HG03280 (cell line): ENCODE measurements at regions not wholly inside any gene's neighbourhood (a gene's known extent, or its start where the extent isn't known, plus 50 kb on each side); places are given as distances from the start of the nearest gene placed in this dataset.

ENCODE experiments used
- ATAC-seq: cut with Tn5 transposase; IDR thresholded peaks from one replicate; pipeline ENCODE4 v1.9.1; 2021; ENCODE audit warnings: mild to moderate bottlenecking, moderate library complexity; ENCODE audit not compliant: unreplicated experiment

DNA sequence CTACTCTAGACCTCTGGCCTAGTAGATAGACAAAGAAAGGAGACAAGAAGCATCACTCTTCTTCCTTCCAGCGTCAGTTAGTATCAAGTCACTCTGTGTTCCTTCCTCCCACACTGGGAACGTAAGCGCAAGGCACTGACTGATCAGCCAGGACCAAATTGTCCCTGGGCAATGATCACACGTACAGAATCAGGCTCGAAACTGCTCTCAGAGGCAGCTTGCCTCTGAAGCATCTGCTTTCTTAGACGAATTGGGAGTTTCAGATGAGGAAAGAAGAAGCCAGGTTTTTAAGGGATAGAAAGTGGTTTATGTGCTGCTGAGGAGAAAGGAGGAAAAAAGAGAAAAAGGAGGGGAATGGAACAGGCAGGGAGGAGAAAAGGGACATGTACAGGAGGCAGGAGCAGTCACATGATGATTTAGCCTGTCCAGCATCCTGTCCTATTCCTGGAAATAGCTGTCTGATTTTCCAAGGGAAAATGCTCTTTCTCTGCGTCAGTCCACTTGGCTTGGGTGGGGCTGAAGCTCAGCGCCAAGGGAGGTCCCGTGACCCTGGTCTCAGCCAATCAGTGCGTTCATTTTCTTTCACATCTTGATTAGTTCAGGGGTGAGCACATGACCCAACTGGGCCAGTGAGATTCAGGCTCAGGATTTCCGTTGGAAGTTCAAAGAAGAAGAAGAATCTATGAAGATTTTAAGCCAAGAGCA, 102.0 kb upstream of the PRICKLE2 start:
- ATAC-seq: no peak

- ATAC-seq: no peak
Observed at GRCh38 chr3:64321747-64322146, 96.5 kb upstream of the PRICKLE2 start.

- ATAC-seq: no peak
Observed at GRCh38 chr3:64319391-64319790, 94.1 kb upstream of the PRICKLE2 start.

DNA sequence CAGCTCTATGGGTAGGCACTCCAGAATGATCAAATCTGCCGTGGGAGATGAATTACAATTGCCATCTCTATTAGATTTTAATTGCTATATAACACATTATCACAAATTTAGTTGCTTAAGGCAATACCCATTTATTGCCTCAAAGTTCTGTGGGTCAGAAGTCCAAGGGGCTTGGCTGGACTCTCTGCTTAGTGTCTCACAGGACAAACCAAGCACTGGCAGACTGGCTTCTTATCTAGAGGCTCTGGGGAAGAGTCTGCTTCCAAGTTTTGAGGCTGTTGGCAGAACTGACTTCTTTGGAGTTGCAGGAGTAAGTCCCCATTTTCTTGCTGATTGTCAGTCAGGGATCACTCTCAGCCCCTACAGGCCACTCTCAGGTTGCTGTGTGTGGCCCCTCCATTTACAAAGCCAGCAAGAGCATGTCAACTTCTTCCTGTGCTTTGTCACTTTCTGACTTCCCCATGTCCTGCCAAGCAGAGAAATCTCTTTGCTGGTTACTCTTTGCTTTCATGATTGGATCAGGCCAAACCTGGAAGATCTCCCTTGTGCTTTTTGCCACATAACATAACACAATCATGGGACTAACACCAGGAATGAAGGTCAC, 93.5 kb upstream of the PRICKLE2 start:
- no peak for ATAC-seq

DNA sequence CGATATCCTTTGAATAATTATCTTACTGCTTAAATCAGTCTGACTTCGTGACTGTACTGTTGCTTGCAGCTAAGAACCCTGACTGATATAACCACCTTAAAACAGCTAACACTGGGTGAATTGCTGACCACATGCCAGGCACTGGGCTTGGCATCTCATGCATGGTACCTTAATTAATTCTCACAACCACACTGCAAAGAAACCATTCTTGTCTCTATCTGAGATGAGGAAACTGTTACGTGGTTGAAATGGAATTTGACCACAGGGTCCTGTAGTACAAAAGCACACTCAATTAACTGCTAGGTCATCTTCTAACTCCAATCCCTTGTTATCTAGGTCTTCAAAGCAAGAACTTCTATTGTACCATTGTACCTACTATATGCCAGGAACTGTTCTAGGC, 92.7 kb upstream of the PRICKLE2 start:
- ATAC-seq: no peak

DNA sequence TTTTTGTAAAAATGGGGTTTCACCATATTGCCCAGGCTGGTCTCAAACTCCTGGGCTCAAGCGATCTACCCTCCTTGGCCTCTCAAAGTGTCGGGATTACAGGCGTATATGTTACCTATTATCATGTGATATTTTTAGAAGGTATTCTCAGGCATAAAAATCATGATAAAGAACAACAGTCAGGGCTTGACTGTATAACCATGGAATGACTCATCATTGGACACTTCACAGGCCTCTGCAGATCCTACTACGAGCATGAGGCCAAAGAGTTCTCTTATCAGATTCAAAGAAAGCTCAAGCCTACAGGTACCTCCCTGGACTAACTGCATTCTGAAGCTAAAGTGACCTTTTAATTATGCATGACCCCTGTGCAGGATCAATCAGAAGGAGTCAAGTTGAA, 91.7 kb upstream of the PRICKLE2 start:
- no peak for ATAC-seq

GRCh38 chr3:64311424-64312061, 86.3 kb upstream of the PRICKLE2 start:
- no peak for ATAC-seq

GRCh38 chr3:64308931-64309330, 83.7 kb upstream of the PRICKLE2 start:
- no peak for ATAC-seq

GRCh38 chr3:64306745-64307144, 81.5 kb upstream of the PRICKLE2 start:
- no peak for ATAC-seq

- ATAC-seq: no peak
Observed at GRCh38 chr3:64305731-64306130, 80.5 kb upstream of the PRICKLE2 start.

DNA sequence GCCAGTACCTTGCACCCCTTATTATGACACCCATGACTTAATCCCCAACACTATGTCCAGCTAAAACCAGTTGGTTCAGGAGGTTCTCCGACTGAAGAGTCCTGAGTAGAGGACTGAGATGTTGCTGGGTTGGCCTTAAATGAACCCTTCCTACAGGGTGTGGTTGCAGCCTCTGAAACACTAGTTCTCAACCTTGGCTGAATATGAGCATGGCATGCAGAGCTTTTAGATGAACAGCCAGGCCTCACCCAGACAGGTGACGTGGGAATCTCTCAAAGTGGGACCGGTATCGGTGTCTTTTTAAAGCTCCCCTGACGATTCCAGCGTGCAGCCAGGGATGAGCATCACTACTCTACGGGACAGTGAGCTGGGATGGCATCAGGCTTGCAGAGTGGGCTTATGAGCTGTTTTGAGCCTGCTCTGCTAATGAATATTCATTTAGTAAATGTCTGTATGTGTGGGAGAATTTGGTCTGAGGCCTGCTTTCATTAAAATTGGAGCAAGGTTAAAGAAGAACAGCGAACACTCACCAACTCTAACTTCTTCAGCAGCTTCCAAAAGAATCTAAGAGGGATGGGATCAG, 79.7 kb upstream of the PRICKLE2 start:
- no peak for ATAC-seq

- ATAC-seq: no peak
Observed at GRCh38 chr3:64303881-64304280, 78.6 kb upstream of the PRICKLE2 start.

DNA sequence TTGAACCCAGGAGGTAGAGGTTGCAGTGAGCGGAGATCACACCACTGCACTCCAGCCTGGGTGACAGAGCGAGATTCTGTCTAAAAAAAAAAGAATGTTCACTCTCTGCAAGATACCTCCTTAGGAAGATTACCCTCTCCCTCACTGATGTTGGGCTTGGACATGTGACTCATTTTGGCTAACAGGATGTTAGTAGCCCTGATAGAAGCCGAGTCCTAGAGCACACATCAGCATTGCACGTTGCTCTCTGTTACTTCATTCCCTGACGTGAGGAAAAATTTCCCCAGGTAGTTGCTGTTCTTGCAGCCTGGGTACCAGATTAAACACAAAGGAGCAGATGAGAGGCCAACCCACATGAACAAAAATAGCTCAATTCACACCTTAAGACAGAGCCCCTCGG, 78.1 kb upstream of the PRICKLE2 start:
- no peak for ATAC-seq

GRCh38 chr3:64301476-64301875, 76.2 kb upstream of the PRICKLE2 start:
- ATAC-seq: no peak

DNA sequence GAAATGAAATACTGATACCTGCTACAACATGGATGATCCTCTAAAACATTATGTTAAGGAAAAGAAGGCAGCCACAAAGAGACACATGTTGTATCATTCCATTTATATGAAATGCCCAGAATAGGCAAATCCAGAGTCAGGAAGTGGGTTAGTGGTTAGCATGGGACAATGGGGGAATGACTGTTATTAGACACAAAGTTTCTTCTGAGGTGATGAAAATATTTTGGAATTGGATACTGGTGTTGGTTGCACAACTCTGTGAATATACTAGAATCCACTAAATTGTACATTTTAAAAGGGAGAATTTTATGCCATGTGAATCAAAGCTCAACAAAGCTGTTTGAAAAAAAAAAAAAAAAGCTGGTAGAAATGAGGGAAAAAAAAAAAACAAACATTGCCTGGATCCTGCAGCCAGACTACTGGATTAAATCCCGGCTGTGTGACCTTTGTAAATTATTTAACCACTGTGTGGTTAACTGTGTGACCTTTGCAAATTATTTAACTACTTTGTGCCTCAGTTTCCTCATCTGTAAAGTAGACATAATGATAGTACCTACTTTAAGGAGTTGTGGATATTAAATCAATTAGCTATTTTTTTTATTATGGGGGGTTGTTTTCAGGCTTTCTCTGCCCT, 75.6 kb upstream of the PRICKLE2 start:
- no peak for ATAC-seq

DNA sequence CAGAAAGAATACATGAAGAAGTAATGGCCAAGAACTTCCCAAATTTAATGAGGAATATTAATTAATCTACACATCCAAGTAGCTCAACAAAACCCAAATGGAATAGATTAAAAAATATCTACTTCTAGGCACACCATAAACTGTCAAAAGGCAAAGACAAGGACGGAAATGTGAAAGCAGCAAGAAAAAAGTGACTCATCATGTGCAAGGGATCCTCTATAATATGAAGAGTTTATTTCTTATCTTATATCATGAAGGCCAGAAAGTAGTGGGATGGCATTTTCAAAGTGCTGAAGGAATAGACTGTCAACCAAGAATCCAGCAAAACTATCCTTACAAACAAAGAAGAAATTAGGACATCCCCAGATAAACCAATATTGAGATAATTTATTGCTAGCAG, 73.9 kb upstream of the PRICKLE2 start:
- no peak for ATAC-seq

GRCh38 chr3:64297563-64297962, 72.3 kb upstream of the PRICKLE2 start:
- ATAC-seq: no peak

DNA sequence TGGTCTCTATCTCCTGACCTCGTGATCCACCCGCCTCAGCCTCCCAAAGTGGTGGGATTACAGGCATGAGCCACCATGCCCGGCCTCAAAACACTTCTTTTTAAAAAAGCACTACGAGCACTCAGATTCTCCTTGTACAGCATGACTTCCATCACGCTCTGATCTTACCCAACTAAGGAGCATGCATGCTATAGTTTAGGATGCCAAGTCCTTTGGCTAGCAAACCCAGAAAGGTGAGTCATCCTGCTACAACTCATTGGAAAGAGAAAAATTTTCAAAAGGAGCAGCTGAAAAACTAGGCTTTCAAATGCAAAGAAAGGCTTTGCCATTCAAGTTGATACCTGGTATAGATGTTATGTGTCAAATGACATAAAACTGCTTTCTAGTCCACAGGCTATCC, 70.3 kb upstream of the PRICKLE2 start:
- no peak for ATAC-seq

- no peak for ATAC-seq
Observed at GRCh38 chr3:64294771-64295170, 69.5 kb upstream of the PRICKLE2 start.

DNA sequence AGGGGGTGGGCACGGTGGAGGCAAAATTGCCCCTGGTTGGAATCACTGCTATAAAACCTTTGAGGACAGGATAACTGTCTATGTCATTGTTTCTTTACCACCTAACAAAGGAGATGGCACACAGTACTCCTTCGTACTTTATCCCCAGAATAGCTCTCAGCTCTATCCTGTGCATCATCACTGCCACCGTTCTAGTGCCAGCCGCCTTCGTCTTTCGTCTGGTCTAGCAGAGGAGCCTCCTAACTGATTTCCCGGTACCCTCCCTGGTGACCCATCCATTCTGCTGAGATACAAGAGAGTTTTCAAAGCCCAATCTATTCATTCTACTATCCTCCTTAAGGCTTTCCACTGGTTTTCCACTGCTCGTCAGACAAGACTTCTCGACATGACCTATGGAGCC, 67.9 kb upstream of the PRICKLE2 start:
- no peak for ATAC-seq

DNA sequence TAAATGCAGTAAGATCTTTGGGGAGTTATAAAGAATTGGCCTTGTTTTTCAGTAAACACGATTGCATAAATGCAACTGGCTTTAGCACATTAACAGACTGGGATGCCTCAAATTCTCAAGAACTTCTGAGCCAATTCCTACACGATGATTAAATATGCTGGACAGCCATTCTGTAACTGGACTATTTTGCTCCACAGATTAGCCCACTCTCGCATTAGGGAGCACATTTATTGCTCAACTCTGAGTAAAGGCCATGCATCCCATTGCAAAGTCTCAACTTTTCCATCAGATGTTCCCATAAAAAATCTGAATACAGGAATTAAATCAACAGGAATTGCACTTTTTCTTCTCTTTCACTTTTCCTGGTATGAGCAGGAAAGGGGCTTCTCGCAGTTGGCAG, 66.7 kb upstream of the PRICKLE2 start:
- no peak for ATAC-seq

GRCh38 chr3:64291345-64291744, 66.1 kb upstream of the PRICKLE2 start:
- no peak for ATAC-seq
